CD14-positive monocyte (primary cell): ENCODE measurements at regions not wholly inside any gene's neighbourhood (a gene's known extent, or its start where the extent isn't known, plus 50 kb on each side); places are given as distances from the start of the nearest gene placed in this dataset.

Experiments
- DNase-seq, 3 donors: peaks; one replicate each; pipeline ENCODE4 v3.0.0-alpha.2; 2011 to 2022
- H2AFZ ChIP-seq: 2 replicates; pipeline ENCODE4 v1.6.0; 2012; ENCODE audit warnings: mild to moderate bottlenecking, low read depth, low read length, inconsistent platforms; ENCODE audit not compliant: insufficient read depth, poor library complexity, severe bottlenecking
- H3K27ac ChIP-seq, 2 donors: 1 replicate in 1 of 2; 2 replicates in 1 of 2; pipeline ENCODE4 v1.5.1; 2012 to 2013; ENCODE audit warnings: low read length in 2 of 2, control low read depth in 1 of 2, inconsistent platforms in 1 of 2, low read depth in 1 of 2, mild to moderate bottlenecking in 1 of 2
- H3K27me3 ChIP-seq, 2 donors: one replicate each; pipeline versions ENCODE4 v1.6.0 to v1.6.1; 2011 to 2013; ENCODE audit warnings: low read length in 2 of 2; ENCODE audit not compliant: control insufficient read depth in 2 of 2, insufficient read depth in 2 of 2
- H3K36me3 ChIP-seq, 2 donors: replicated peaks in 1 of 2; 1 replicate in 1 of 2; 2 replicates in 1 of 2; pipeline versions ENCODE4 v1.5.1 to v1.6.1; 2012 to 2013; ENCODE audit warnings: low read length in 2 of 2, control low read depth in 1 of 2, inconsistent platforms in 1 of 2, mild to moderate bottlenecking in 1 of 2; ENCODE audit not compliant: insufficient read depth in 2 of 2, control insufficient read depth in 1 of 2
- H3K4me1 ChIP-seq, 2 donors: 1 replicate in 1 of 2; 2 replicates in 1 of 2; pipeline versions ENCODE4 v1.5.1 to v1.6.1; 2012 to 2013; ENCODE audit warnings: low read length in 2 of 2, control low read depth in 1 of 2, inconsistent platforms in 1 of 2, mild to moderate bottlenecking in 1 of 2, moderate library complexity in 1 of 2; ENCODE audit not compliant: insufficient read depth in 2 of 2, control insufficient read depth in 1 of 2
- H3K4me2 ChIP-seq: replicated peaks from 2 replicates; pipeline ENCODE3; 2012; ENCODE audit warnings: low read length, moderate library complexity, mild to moderate bottlenecking; ENCODE audit not compliant: poor library complexity, severe bottlenecking; ENCODE audit errors: extremely low read depth
- H3K4me3 ChIP-seq, 3 experiments: fragments of 200-600 bp in 1 of 3; sonication (generic) in 1 of 3; replicated peaks in 1 of 3; 1 replicate in 2 of 3; 2 replicates in 1 of 3; pipeline ENCODE4 v1.5.1; 2011 to 2013; ENCODE audit warnings: low read length in 3 of 3, mild to moderate bottlenecking in 3 of 3, control low read depth in 2 of 3, low read depth in 2 of 3, inconsistent platforms in 1 of 3, moderate library complexity in 1 of 3
- H3K79me2 ChIP-seq: 2 replicates; pipeline ENCODE4 v1.6.0; 2012; ENCODE audit warnings: mild to moderate bottlenecking, control low read depth, inconsistent platforms, low read length, moderate library complexity; ENCODE audit not compliant: insufficient read depth
- H3K9ac ChIP-seq: 2 replicates; pipeline ENCODE4 v1.6.0; 2017; ENCODE audit warnings: low read length, mild to moderate bottlenecking; ENCODE audit not compliant: insufficient read depth, poor library complexity, severe bottlenecking
- H3K9me3 ChIP-seq, 2 donors: replicated peaks in 1 of 2; 1 replicate in 1 of 2; 2 replicates in 1 of 2; pipeline versions ENCODE4 v1.5.1 to v1.6.1; 2012 to 2013; ENCODE audit warnings: low read length in 2 of 2, control low read depth in 1 of 2; ENCODE audit not compliant: control insufficient read depth in 1 of 2, insufficient read depth in 1 of 2
- H4K20me1 ChIP-seq: 2 replicates; pipeline ENCODE4 v1.6.0; 2012; ENCODE audit warnings: mild to moderate bottlenecking, low read length, control low read depth, moderate library complexity; ENCODE audit not compliant: insufficient read depth
- H3K27ac Mint-ChIP-seq, 7 donors: one replicate each; pipeline ENCODE4 v1.8.0; 2020; ENCODE audit warnings: mild to moderate bottlenecking in 7 of 7, mixed read lengths in 7 of 7, moderate library complexity in 6 of 7, inconsistent platforms in 2 of 7
- H3K27me3 Mint-ChIP-seq, 3 donors: one replicate each; pipeline ENCODE4 v1.8.0; 2021 to 2022; ENCODE audit warnings: low read depth in 3 of 3, mild to moderate bottlenecking in 3 of 3, mixed read lengths in 3 of 3, moderate library complexity in 3 of 3, inconsistent platforms in 1 of 3
- H3K36me3 Mint-ChIP-seq, 2 donors: one replicate each; pipeline ENCODE4 v1.8.0; 2020; ENCODE audit warnings: mixed read lengths in 2 of 2, inconsistent platforms in 1 of 2, mild to moderate bottlenecking in 1 of 2
- H3K4me1 Mint-ChIP-seq: one replicate; pipeline ENCODE4 v1.8.0; 2020; ENCODE audit warnings: mild to moderate bottlenecking, mixed read lengths
- H3K4me3 Mint-ChIP-seq, 2 donors: one replicate each; pipeline ENCODE4 v1.8.0; 2020; ENCODE audit warnings: mild to moderate bottlenecking in 2 of 2, mixed read lengths in 2 of 2, moderate library complexity in 1 of 2
- H3K9me3 Mint-ChIP-seq, 7 donors: one replicate each; pipeline ENCODE4 v1.8.0; 2020 to 2022; ENCODE audit warnings: mixed read lengths in 7 of 7, mild to moderate bottlenecking in 6 of 7, moderate library complexity in 6 of 7, inconsistent platforms in 2 of 7
- WGBS: methylation state at CpG from one replicate; pipeline ENCODE4 v1.1.5; 2013; ENCODE audit warnings: missing lambda C conversion rate; ENCODE audit not compliant: insufficient coverage; 5-methylcytosine and 5-hydroxymethylcytosine counted together
- intact Hi-C, 2 donors: fragments of 100-400 bp; cut with micrococcal nuclease; formaldehyde crosslinking; loops; one replicate each; pipeline versions ENCODE4 v1.15.0 to v1.15.1; 2023
- TF ChIP-seq, protein P1 (sequence below): fragments of 200-600 bp; IDR thresholded peaks from one replicate; pipeline ENCODE4 v1.8.0; 2022; ENCODE audit warnings: antibody characterized with exemption, mild to moderate bottlenecking

DNA sequence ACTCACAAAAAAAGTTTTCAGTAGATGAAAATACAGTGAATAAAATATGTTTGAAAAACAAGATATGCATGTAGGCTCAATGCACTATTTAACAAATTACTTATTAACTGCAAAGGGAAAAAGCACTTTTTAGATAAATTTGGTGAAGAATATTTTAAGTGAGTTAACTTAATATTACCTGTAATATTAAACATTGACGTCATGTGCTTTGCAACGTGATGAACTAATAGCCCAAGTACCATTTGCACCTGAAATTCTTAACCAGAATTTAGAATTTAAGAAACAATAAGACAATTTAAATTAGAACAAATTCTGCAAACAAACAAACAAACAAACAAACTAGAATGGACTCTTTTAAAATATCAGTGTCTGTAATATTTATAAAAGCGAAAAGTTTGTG is 659.0 kb upstream of the NOVA1 start:
- Histone ChIP-seq H3K4me3 (no peak overlapping the region), H3K36me3 (no peaks in the 10 kb centered on the region), H3K27ac (no peak overlapping the region), H2AFZ (no peak overlapping the region), H3K79me2 (no peaks in the 10 kb centered on the region), H3K4me1 (no peaks in the 10 kb centered on the region), H4K20me1 (no peaks in the 10 kb centered on the region), H3K27me3 (no peaks in the 10 kb centered on the region), H3K9me3 (no peaks in the 10 kb centered on the region), H3K4me2 (no peak overlapping the region), H3K9ac (no peak overlapping the region)
- H3K27me3 Mint-ChIP-seq = no peaks in the 10 kb centered on the region
- no peaks in the 10 kb centered on the region for H3K36me3 Mint-ChIP-seq
- intact Hi-C loops = no loop called here
- no peak overlapping the region for H3K27ac Mint-ChIP-seq
- H3K4me3 Mint-ChIP-seq = no peak overlapping the region
- no CpG with 5 or more reads among the region's 3 CpGs for WGBS
- TF ChIP-seq, protein P1, sequence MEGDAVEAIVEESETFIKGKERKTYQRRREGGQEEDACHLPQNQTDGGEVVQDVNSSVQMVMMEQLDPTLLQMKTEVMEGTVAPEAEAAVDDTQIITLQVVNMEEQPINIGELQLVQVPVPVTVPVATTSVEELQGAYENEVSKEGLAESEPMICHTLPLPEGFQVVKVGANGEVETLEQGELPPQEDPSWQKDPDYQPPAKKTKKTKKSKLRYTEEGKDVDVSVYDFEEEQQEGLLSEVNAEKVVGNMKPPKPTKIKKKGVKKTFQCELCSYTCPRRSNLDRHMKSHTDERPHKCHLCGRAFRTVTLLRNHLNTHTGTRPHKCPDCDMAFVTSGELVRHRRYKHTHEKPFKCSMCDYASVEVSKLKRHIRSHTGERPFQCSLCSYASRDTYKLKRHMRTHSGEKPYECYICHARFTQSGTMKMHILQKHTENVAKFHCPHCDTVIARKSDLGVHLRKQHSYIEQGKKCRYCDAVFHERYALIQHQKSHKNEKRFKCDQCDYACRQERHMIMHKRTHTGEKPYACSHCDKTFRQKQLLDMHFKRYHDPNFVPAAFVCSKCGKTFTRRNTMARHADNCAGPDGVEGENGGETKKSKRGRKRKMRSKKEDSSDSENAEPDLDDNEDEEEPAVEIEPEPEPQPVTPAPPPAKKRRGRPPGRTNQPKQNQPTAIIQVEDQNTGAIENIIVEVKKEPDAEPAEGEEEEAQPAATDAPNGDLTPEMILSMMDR = no peak
- no peaks in the 10 kb centered on the region for H3K4me1 Mint-ChIP-seq
- peaks cover 0 to under 1% (median 0%) of the 10 kb centered on the region in 7 donors for H3K9me3 Mint-ChIP-seq
- no peak for DNase-seq

DNA sequence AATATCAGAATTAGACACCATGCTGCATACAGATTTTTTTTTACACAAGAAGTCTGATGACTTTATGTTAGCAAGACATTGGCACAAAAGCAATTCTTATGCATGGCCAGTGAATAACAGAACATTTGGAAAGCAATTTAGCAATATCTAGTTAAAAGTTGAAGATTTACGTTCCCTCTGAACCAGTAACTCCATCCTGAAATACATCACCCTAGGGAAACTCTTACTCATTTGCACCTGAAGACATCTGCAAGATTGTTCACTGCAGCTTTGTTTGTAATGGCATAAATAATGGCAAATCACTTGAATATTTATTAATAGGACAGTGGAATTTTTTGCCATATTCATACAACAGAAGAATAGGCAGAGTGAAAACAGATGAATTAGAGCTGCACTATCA is 670.0 kb upstream of the NOVA1 start:
- no peak overlapping the region for H3K4me3 ChIP-seq
- no peaks in the 10 kb centered on the region for H3K9me3 ChIP-seq
- H3K27me3 ChIP-seq = no peaks in the 10 kb centered on the region
- Mint-ChIP-seq H3K27me3 (no peaks in the 10 kb centered on the region), H3K4me3 (no peak overlapping the region), H3K4me1 (no peaks in the 10 kb centered on the region), H3K36me3 (no peaks in the 10 kb centered on the region), H3K9me3 (no peaks in the 10 kb centered on the region), H3K27ac (no peak overlapping the region)
- DNase-seq = no peak
- 100% methylated on average over 1 of the region's 1 CpG for WGBS
- H2AFZ ChIP-seq = no peak overlapping the region
- no peaks in the 10 kb centered on the region for H4K20me1 ChIP-seq
- H3K27ac ChIP-seq = no peak overlapping the region
- no peak overlapping the region for H3K4me2 ChIP-seq
- H3K4me1 ChIP-seq = no peaks in the 10 kb centered on the region
- TF ChIP-seq, protein P1 = no peak
- no peaks in the 10 kb centered on the region for H3K36me3 ChIP-seq
- intact Hi-C loops = no loop called here
- H3K9ac ChIP-seq = no peak overlapping the region
- H3K79me2 ChIP-seq = no peaks in the 10 kb centered on the region
